Cardiac septum (tissue), 1 donor: ENCODE measurements at regions not wholly inside any gene's neighbourhood (a gene's known extent, or its start where the extent isn't known, plus 50 kb on each side); places are given as distances from the start of the nearest gene placed in this dataset.

Source experiments
- DNase-seq: peaks from one replicate; pipeline ENCODE4 v3.0.0-alpha.2; 2020; ENCODE audit warnings: low spot score
- intact Hi-C: fragments of 100-400 bp; cut with DNase I; formaldehyde crosslinking; loops from one replicate; pipeline ENCODE4 v1.14.0; 2022
- donor health status: DM: no; HTN: no; CAD: no.

GRCh38 chr6:84536885-84537638 is 227.3 kb downstream of the TBX18 start:
- intact Hi-C loops: no loop called here
- no peak for DNase-seq

- no peak for DNase-seq
- intact Hi-C loops: no loop called here
These were observed 236.2 kb downstream of the TBX18 start for GRCh38 chr6:84528201-84528600.

- intact Hi-C loops: no loop called here
- no peak for DNase-seq
These were observed 237.8 kb downstream of the TBX18 start for GRCh38 chr6:84526631-84527030.

- intact Hi-C loops: no loop called here
- DNase-seq: no peak
These were observed 238.5 kb downstream of the TBX18 start for GRCh38 chr6:84525907-84526306.

- intact Hi-C loops: no loop called here
- no peak for DNase-seq
These were observed 239.8 kb downstream of the TBX18 start for GRCh38 chr6:84524636-84525035.

GRCh38 chr6:84522135-84522549 is 242.3 kb downstream of the TBX18 start:
- DNase-seq: no peak
- intact Hi-C loops: no loop called here

GRCh38 chr6:84521511-84521910 is 242.9 kb downstream of the TBX18 start:
- DNase-seq: no peak
- intact Hi-C loops: no loop called here

GRCh38 chr6:84517741-84518530 is 246.5 kb downstream of the TBX18 start:
- no peak for DNase-seq
- intact Hi-C loops: no loop called here

GRCh38 chr6:84516154-84516553 is 248.2 kb downstream of the TBX18 start:
- no peak for DNase-seq
- intact Hi-C loops: no loop called here

- intact Hi-C loops: no loop called here
- no peak for DNase-seq
These were observed 249.3 kb downstream of the TBX18 start for GRCh38 chr6:84515067-84515466.

- no peak for DNase-seq
- intact Hi-C loops: no loop called here
These were observed 250.1 kb downstream of the TBX18 start for GRCh38 chr6:84514089-84514971.

- no peak for DNase-seq
- intact Hi-C loops: no loop called here
These were observed 252.0 kb downstream of the TBX18 start for GRCh38 chr6:84512391-84512790.

GRCh38 chr6:84511929-84512328 is 252.5 kb downstream of the TBX18 start:
- no peak for DNase-seq
- intact Hi-C loops: no loop called here

GRCh38 chr6:84508981-84509380 is 255.4 kb downstream of the TBX18 start:
- intact Hi-C loops: no loop called here
- no peak for DNase-seq

GRCh38 chr6:84508334-84508733 is 256.1 kb downstream of the TBX18 start:
- no peak for DNase-seq
- intact Hi-C loops: no loop called here

- peak; percentile 68 for DNase-seq
- intact Hi-C loops: no loop called here
These were observed 260.4 kb downstream of the TBX18 start for GRCh38 chr6:84504025-84504424.

- no peak for DNase-seq
- intact Hi-C loops: no loop called here
These were observed 263.1 kb downstream of the TBX18 start for GRCh38 chr6:84501315-84501714.

GRCh38 chr6:84500726-84501125 is 263.7 kb downstream of the TBX18 start:
- DNase-seq: no peak
- intact Hi-C loops: no loop called here

- no peak for DNase-seq
- intact Hi-C loops: no loop called here
These were observed 265.5 kb downstream of the TBX18 start for GRCh38 chr6:84498905-84499304.
